Left ventricle myocardium superior (tissue), 1 donor: ENCODE measurements at regions not wholly inside any gene's neighbourhood (a gene's known extent, or its start where the extent isn't known, plus 50 kb on each side); places are given as distances from the start of the nearest gene placed in this dataset.
"Not testable (repeated sequence)": the region's sequence is repeated elsewhere in the genome, so short reads cannot be mapped to it uniquely, and the experiment has no call there.

ENCODE experiments used
- ATAC-seq: fragments of 200-7000 bp; cut with Tn5 transposase; one replicate; pipeline ENCODE4 v1.9.1; 2020; ENCODE audit warnings: mild to moderate bottlenecking, moderate library complexity
- DNase-seq: peaks from one replicate; pipeline ENCODE4 v3.0.0-alpha.2; 2020
- intact Hi-C: fragments of 100-400 bp; cut with micrococcal nuclease; formaldehyde crosslinking; loops from one replicate; pipeline ENCODE4 v1.11.0; 2022
- donor health status: DM: no; HTN: yes; CAD: no; lungs with severe emphysema.

DNA sequence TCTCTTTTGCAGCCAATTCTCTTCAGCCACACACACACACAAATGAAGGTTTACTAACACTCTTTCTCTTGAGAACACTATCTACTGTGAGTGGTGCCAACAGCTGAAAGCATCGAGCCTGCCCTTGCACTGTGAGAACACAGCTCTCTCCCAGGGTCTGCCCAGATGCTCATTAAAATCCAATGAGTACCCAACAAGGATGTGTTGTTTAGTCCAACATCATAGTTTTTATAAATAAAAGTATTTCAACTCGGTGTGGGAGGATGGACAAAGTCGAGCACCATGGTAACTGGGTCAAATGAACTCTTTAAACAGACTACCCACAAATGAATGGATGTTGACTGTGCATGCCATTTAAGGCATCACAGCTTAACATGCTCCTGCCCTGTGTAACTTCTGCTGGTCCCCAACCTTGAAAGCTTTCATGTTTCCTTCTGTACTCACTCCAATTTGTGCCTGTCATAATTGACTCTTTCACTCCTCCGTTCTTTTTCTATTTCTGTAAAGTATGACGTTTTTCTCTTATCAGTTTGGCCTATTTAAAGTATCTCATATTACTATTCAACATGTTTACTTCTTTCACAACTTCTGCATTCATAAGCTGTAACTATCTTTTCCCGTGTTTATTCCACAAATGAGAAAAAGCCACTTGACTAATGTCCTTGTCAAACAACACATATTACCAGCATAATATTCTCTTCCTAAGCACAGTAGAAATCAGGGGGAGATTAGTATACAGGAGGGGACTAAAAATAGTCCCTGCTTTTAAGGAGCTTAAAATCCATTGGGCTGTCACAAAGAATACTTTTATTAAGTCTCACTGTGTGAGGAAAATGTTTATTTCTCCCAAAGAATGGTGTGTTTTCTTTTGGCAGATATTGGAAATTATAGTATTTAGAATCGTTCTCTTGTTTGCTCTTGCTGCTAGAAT, 215.4 kb downstream of the RFPL4B start:
- ATAC-seq (peak; percentile 57), DNase-seq (no peak)
- intact Hi-C loops: no loop called here

DNA sequence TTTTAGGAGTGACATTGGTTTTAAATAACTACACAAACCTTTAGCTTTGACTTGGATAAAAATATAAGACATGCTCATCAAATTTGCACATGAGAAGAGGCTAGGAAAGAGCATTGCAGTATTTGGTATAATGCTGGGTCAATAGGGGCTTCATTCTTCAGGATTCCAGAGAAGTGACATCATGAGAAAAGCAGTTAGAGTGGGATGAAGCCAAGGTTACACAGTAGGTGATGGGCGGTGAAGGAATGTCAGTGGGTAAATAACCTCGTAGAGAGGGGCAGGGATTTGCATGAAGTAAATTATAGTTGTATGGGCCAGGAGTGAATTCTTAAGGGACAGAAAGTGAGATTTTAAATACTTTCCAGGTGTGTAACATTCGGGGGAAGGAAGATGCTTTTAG, 216.2 kb downstream of the RFPL4B start:
- DNase-seq (no peak), ATAC-seq (no peak)
- intact Hi-C loops: no loop called here

DNA sequence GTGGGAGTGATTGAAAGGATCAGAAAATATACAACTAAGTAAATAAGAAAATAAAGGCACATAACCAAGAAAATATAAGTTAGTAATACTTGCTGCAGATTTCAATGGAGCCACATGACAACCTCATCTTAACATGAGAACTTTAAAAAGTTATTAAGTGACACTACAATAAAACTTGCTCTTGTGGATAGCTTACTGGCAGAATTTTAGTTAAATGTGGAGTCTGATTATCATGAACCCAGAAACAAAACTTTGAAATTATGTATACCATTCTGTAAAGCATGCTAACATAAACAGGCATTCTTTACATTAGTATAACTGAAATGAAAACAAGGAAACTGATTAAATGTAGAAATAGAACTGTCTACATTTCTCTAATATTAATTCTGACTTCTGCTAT, 220.9 kb downstream of the RFPL4B start:
- ATAC-seq (no peak), DNase-seq (no peak)
- intact Hi-C loops: no loop called here

DNA sequence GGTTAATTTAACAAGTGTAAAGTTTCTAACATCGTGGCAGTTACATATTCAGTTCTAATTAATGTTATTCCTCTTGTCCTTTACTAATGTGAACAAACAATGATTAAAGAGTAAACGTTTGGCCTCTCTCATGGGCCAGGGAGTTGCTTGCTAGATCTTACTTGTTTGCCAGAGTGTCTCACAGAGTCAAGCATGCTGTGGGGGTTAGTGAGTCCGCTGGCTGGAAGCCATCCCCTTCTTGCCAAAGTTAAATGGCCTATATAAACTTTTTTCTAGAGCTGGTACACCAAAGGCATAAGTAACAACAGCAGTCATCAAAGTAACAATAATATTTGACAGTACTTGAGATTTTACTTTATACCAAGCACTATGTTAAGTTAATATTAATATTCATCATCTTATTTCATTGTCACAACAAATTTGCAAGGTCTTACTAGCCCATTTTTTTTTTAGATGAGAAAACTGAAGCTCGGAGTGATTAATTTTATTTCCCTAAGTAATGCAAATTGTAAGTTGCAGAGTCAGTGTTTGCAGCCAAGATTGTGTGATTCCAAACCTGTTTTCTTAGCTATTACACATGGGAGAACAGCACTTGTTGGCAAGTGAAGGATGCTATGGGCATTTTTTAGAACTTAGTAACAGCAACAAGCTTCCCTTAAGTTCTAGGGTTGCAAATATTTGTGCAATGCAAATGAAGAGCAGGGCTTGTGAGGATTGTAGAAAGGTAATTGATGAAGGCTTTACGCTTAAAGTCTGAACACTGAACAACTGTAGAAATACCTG, 224.5 kb downstream of the RFPL4B start:
- intact Hi-C loops: no loop called here
- ATAC-seq (peak; percentile 62), DNase-seq (peak; percentile 36)

DNA sequence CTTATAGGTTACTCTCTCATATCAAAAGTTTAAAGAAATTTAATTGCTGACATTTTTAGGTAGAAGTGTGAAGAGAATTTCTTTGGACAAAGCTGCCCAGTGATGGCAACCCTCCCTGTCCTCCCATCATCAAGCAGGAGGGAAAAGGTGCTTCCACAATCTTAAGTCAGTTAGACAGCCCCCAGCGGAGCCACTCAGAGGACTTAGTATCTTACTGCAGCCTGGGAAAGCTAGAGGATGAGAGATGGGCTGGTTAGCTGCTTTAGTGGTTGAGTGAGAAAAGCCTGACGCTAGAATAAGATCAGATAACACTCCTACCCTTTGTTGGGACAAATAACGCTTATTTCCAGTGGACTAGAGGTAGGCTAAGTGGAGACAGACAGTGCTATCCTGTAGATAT, 227.1 kb downstream of the RFPL4B start:
- ATAC-seq: no peak
- DNase-seq: no peak
- intact Hi-C loops: no loop called here

DNA sequence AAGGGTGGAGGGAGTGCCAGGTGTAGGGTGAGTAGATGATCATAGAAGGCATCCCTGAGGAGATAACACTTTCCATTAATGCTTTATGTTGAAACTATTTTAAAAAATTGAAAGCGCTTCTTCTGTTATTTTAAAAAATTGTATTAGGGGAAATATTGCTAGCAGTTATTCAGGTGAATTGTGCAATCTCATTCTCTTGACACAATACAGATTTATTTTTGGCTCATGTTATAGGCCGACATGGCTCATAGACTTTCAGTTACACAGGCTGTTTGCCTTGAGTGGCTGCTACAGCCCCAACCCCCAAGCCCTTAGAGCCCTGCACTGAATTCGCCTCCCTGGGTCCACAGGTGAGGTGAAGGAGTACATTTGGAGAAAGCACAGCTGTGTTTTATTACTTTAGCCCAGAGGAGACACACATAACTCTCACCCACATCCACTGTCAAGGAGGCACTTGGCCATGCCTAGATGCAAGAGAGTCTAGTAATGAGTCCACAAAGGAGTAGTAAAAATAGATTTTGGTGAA, 228.2 kb downstream of the RFPL4B start:
- intact Hi-C loops: no loop called here
- no peak for ATAC-seq
- DNase-seq: no peak

DNA sequence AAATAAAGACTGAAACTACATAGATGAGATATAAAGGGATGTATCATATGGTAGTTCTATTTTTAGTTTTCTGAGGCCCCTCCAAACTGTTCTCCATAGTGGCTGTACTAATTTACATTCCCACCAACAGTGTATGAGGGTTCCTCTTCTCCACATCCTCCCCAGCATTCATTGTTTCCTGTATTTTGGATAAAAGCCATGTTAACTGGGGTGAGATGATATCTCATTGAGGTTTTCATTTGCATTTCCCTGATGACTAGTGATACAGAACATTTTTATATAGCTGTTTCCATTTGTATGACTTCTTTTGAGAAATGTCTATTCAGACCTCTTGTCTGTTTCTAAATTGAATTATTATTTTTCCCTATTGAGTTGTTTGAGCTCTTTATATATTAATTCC, 229.3 kb downstream of the RFPL4B start:
- intact Hi-C loops: no loop called here

DNA sequence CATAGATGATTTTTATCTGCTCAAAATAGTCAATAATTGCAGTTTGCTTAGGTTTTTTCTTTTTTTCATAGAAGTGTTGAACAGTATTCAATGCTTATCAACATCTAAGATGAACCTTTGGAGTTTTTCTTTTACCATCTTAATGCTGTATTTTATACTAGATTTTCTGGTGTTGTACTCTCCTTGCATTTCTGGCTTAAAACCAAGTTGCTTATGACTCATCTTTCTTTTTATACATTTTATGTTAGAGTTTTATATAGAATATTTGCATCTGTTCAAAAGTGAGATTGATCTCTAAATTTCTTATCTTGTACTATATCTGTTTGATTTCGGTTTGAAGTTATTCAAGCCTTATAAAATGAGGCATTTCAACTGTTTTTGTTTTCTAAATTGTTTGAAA, 232.5 kb downstream of the RFPL4B start:
- ATAC-seq (no peak), DNase-seq (no peak)
- intact Hi-C loops: no loop called here

More for the DNA sequence above, 229.3 kb downstream of the RFPL4B start:
- ATAC-seq (no peak), DNase-seq (no peak)

DNA sequence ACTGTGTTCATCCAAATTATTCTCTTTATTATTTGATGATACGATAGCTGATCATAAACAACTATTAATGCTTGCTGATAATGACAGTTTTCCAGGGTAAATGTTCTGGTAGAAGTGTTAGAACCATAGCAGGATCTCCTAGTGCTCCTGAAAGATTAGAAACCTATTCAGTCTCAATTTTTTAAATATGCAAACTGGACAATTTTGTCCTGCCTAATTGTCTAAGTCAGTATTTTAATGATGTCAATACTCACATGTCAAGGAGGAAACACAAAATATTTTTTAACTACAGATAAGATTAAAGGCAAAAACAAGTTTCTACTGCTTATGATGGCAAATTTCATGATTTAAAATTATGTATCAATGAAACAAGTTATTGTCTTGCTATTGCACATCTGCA, 233.9 kb downstream of the RFPL4B start:
- DNase-seq (no peak), ATAC-seq (no peak)
- intact Hi-C loops: no loop called here

DNA sequence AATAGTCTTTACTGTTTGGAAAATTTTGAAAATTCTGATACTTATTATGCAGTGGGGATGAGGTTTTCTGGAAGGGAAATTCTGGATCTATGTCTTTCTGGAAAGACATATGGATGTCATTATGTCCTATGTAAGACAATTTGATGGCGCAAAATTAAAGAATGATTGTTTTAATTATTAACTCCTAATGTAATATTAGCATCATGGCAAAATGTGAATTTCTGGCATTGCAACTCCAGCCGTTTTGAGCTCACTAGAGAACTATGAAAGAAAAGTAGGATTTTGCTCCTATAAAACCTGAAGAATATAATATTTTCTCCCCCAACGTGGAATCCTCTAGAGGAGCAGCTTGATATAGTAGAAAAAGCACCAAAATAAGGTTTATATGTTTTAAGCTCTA, 243.2 kb downstream of the RFPL4B start:
- DNase-seq: no peak
- intact Hi-C loops: no loop called here
- ATAC-seq: no peak

DNA sequence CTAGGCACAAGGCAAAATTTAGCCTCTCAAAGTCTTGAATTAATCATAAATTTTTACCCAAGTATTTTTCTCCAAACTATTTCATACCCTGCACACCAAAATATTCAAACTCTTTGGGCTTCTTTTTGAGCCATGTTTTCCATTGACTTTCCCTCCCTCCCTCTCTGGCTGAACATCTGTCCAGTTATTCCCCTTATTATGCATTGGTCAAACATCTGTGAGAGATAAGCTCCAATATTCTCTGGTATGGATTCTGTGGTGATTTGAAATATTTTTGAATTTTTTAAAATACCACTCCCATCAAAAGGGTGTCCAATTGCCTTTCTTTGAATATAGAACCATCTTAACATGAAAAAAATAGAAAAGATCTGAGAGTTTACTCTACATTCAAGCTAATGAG, 244.2 kb downstream of the RFPL4B start:
- no peak for DNase-seq
- intact Hi-C loops: no loop called here
- ATAC-seq: no peak

DNA sequence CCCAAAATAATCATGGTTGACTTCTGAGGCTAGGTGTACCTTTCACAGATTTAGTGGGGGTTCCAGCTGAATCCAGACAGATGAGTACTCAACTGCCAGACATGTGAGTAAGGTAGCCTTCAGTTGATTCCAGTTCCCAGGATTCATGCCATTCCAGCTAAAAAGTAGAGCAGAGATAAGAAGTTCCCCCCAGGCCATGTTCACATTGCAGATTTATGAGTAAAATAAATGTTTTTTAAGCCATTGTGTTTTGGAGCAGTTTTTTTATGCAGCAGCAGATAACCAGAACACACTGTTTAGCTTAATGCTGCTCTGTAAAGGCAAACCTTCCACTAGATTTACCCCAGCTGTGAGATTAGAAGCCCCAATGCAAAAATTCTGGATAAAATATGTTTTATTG, 245.0 kb downstream of the RFPL4B start:
- intact Hi-C loops: no loop called here
- ATAC-seq (no peak), DNase-seq (no peak)

DNA sequence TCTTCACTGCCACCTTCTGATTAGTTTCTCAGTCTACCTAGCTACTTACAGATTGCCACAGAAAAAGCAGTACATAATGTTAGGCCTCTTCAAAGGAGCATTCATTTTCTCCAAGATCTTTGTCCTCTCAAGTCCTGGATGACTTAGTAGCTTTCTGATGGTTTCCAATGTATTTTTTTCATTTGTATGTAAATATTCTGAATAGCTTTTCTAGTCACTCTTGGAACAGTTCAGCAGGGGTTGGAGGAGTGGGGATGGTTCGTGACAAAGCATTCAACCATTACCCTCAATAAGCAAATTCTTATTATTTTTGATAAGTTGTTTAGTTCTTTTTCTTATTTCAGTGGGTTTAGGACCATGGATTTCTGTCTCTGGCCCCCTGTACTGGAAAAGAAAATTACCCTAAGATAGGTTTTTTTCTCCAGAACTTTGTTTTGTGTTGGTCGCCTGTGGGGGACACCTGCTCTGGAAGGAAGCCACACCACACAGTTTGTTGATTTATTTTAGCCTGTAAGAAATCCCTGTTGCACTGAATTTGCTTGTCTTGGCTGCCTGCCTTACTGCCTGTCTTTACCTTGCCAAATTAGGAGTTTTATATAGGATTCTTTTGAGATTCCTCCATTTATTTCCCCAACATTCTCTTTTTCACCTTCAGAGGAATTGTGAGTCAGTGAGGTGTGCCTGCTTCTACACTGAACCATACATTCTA, 247.9 kb downstream of the RFPL4B start:
- intact Hi-C loops: no loop called here
- no peak for DNase-seq
- no peak for ATAC-seq

DNA sequence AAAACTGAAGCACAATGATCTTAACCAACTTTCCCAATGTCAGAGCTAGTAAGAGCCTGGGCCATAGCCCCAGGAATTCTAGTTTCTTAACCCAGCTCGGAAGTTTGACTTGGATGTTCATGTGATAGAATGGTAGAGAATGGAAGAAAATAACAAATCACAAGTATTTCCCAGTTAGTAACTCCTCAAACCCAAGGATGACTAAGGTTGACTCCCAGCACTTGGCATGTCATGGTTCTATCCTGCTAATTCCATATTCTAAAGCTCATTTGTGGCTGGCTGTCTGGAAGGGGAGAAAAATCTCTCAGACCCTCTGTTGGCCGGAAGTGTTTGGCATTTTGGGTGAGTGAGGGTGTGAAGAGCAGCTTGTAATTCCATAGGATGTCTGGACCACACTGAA, 248.7 kb downstream of the RFPL4B start:
- intact Hi-C loops: no loop called here
- DNase-seq: no peak
- no peak for ATAC-seq

DNA sequence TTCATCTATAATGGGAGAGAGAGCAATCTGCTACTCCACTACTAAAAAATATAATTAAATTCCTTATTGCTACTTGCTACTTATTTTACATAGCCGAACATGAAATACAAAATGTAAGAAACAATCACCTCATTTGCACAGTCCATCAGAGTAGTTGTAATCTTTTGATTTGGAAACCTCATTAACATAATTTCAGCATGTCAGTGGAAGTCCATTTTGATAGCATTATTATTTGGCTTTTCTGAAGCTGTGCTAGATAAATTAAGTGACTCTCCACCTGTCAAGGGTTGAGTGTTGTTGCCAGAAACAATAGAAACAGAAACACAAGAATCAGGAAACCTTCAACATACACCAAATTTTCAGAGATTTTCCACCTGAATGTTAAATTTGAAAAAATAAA, 250.0 kb downstream of the RFPL4B start:
- intact Hi-C loops: no loop called here
- no peak for DNase-seq
- no peak for ATAC-seq

DNA sequence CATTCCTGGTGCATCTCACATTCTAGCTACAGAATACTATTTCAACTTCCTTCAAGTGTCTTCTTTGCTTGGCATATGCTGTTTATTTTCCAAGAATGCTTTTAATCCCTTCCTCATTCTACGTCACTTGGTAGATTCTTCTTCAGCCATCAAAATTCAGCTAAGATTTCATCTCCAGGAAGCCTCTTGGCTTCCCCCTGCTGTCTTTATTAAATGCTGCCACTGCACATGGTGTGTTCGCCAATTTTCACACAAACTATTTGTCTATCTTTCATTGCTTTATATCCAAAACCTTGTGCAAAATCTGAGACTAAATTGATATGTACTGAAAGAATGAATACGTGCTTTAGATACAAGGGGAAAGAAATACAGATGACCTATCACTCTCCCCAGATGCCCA, 253.0 kb downstream of the RFPL4B start:
- no peak for DNase-seq
- intact Hi-C loops: no loop called here
- no peak for ATAC-seq

DNA sequence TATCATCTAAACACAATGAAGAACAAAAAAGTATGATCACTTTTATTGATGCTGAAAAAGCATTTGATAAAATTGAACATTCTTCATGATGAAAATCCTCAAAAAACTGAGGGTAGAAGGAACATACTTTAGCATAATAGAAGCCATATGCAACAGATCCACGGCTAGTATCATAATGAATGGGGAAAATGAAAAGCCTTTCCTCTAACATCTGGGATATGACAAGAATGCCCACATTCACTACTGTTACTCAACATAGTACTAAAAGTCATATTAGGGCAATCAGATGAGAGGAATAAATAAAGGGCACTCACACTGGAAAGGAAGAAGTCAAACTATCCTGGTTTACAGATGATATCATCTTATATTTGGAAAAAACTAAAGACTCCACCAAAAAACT, 256.6 kb downstream of the RFPL4B start:
- ATAC-seq: no peak
- intact Hi-C loops: no loop called here
- DNase-seq: no peak

DNA sequence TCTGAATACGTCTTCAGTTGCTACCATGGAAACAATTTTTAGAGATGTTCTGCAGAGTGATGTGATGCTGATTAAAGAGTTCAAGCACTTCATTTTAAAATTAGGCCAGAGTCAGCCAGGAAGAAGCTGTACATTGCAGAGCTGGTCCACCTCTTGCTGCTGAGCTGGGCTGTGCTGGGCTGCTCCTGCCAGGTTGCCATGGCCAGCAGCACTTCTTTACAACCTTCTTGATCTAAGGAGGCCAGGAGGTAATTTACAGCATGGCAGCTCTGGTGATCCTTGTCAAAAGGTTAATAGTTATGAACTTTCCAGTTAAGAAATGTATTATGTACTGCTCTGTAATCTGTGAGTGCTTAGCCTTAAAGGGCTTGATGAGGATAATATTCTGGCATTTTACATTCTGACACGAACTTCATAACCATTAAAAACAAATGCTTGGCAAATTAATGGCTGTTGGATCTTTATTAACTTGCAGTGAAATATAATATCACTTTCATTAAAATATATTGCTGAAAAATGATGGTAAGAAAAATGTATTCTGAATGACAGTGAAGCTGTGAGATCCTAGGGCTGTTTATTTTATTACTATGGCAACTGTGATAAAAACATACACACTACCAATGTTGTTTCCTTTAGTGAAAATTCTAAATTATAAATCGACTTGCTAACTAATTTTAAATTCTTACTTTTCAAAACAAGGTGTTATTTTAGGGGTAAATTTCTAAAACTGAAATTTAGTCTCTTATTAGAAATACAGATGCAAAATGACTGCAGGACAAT, 259.7 kb downstream of the RFPL4B start:
- ATAC-seq (no peak), DNase-seq (no peak)
- intact Hi-C loops: no loop called here

DNA sequence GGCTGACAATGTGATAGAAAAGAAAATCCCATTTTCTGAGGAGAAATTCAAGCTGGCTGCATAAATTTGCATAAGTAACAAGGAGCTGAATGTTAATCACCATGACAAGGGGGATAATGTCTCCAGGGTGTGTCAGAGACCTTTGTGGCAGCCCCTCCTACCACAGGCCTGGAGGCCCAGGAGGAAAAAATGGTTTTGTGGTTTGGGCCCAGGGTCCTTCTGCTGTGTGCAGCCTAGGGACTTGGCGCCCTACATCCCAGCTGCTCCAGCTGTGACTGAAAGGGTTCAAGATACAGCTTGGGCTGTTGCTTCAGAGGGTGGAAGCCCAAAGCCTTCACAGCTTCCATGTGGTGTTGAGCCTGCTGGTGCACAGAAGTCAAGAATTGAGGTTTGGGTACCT, 261.8 kb downstream of the RFPL4B start:
- intact Hi-C loops, DNase-seq, ATAC-seq: not testable (repeated sequence)
